Ovary (tissue), 7 donors: ENCODE measurements at regions not wholly inside any gene's neighbourhood (a gene's known extent, or its start where the extent isn't known, plus 50 kb on each side); places are given as distances from the start of the nearest gene placed in this dataset.

Source experiments
- DNase-seq, 5 donors: peaks; one replicate each; pipeline ENCODE4 v3.0.0-alpha.2; 2019 to 2020
- H3K27ac ChIP-seq, 2 donors: fragments of 200-600 bp; one replicate each; pipeline versions ENCODE4 v1.5.1 to v1.8.0; 2019 to 2022
- H3K27me3 ChIP-seq: fragments of 200-600 bp; one replicate; pipeline ENCODE4 v1.8.0; 2022
- H3K36me3 ChIP-seq: fragments of 200-600 bp; sonication (generic); one replicate; pipeline ENCODE4 v1.5.1; 2019
- H3K4me1 ChIP-seq: one replicate; pipeline ENCODE4 v1.8.1; 2013; ENCODE audit warnings: mild to moderate bottlenecking, moderate library complexity; ENCODE audit not compliant: insufficient read depth
- H3K4me3 ChIP-seq: fragments of 200-600 bp; sonication (generic); one replicate; pipeline ENCODE4 v1.5.1; 2017
- H3K9me3 ChIP-seq, 2 donors: fragments of 200-600 bp in 1 of 2; sonication (generic) in 1 of 2; one replicate each; pipeline versions ENCODE4 v1.5.1 to v1.8.1; 2013 to 2019; ENCODE audit warnings: mild to moderate bottlenecking in 1 of 2, moderate library complexity in 1 of 2
- EP300 ChIP-seq: sonication (generic); formaldehyde crosslinking; IDR thresholded peaks from one replicate; pipeline ENCODE4 v1.6.1; 2017; ENCODE audit warnings: antibody characterized with exemption
- POLR2A ChIP-seq: fragments of 450-650 bp; IDR thresholded peaks from one replicate; pipeline ENCODE4 v1.6.1; 2017; ENCODE audit warnings: antibody characterized with exemption, mild to moderate bottlenecking, moderate library complexity
- WGBS, 3 donors: extraction: QIAGEN DNeasy Blood & Tissue Kit in 1 of 3; methylation state at CpG; one replicate each; pipeline versions ENCODE4 v1.1.5 to v1.1.7; 2013 to 2017; 5-methylcytosine and 5-hydroxymethylcytosine counted together
- intact Hi-C, 4 donors: fragments of 100-400 bp; cut with DNase I; formaldehyde crosslinking; loops; one replicate each; pipeline versions ENCODE4 v1.11.0 to v1.15.1; 2022 to 2023
- TF ChIP-seq, protein P1 (sequence below), 3 donors: fragments of 450-650 bp in 2 of 3; fragments of 200-600 bp in 1 of 3; IDR thresholded peaks; one replicate each; pipeline versions ENCODE4 v1.5.1 to v1.8.0; 2016 to 2022; ENCODE audit warnings: antibody characterized with exemption in 3 of 3, mild to moderate bottlenecking in 1 of 3
- donor health status: DM: no; HTN: no; CAD: no; lungs with moderate emphysema.
- donor health status: DM: no; HTN: no; CAD: no.
- donor health status: Bipolar disorder and iron deficiency.
- donor health status: DM: no; HTN: no; CAD: no.
- donor health status: DM: yes; HTN: yes; CAD: no.

GRCh38 chr5:105263515-105263914, 1700.9 kb upstream of the NUDT12 start:
- H3K4me1 ChIP-seq = no peaks in the 10 kb centered on the region

DNA sequence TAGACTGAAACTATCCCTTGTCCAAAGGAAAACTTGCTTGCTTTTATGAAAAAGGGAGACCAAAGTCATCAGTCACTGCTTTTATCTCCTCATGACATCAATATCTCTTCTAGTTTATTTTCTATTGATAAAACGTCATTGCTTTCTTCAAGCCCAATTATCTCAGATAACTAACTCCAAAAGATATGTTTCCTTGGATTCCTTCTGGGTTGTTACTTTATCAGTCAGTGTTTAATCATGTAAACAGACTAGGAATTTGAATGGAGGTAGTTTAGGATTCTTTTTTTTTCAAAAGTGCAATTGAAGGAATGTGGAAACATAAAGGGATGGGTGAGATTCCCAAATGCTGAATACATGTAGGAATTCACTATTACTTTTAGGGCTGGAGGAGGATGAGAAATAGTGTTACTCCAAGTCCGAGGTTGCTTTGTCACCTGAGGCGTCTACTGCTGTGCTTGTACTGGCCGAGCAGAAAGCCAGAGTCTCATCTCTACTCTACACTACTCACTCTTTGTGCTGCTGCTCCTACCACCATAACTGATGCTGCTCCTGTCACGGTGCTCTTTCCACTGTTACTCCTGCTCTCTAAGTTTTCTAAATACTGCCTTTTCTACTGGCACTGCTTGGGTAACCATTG, 1697.1 kb upstream of the NUDT12 start:
- DNase-seq = no peak
- no peaks in the 10 kb centered on the region for H3K27me3 ChIP-seq
- WGBS, 3 donors = 69 to 73% (median 70%) methylated on average over 5 of the region's 5 CpGs
- no peaks in the 10 kb centered on the region for H3K4me1 ChIP-seq
- TF ChIP-seq POLR2A (no peak), EP300 (no peak)
- TF ChIP-seq, protein P1, sequence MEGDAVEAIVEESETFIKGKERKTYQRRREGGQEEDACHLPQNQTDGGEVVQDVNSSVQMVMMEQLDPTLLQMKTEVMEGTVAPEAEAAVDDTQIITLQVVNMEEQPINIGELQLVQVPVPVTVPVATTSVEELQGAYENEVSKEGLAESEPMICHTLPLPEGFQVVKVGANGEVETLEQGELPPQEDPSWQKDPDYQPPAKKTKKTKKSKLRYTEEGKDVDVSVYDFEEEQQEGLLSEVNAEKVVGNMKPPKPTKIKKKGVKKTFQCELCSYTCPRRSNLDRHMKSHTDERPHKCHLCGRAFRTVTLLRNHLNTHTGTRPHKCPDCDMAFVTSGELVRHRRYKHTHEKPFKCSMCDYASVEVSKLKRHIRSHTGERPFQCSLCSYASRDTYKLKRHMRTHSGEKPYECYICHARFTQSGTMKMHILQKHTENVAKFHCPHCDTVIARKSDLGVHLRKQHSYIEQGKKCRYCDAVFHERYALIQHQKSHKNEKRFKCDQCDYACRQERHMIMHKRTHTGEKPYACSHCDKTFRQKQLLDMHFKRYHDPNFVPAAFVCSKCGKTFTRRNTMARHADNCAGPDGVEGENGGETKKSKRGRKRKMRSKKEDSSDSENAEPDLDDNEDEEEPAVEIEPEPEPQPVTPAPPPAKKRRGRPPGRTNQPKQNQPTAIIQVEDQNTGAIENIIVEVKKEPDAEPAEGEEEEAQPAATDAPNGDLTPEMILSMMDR (IDR thresholded peaks at IDR 0.05) = no peak
- no peaks in the 10 kb centered on the region for H3K9me3 ChIP-seq
- no peaks in the 10 kb centered on the region for H3K36me3 ChIP-seq
- intact Hi-C loops = no loop called here
- H3K27ac ChIP-seq = no peak overlapping the region
- no peak overlapping the region for H3K4me3 ChIP-seq

More at GRCh38 chr5:105263515-105263914, 1700.9 kb upstream of the NUDT12 start:
- no peaks in the 10 kb centered on the region for H3K36me3 ChIP-seq
- no peak for DNase-seq
- no peaks in the 10 kb centered on the region for H3K27me3 ChIP-seq
- no peak overlapping the region for H3K27ac ChIP-seq
- TF ChIP-seq EP300 = no peak
- TF ChIP-seq, protein P1 (IDR thresholded peaks at IDR 0.05) = no peak
- no peak for TF ChIP-seq POLR2A
- H3K4me3 ChIP-seq = no peak overlapping the region
- no peaks in the 10 kb centered on the region for H3K9me3 ChIP-seq
- intact Hi-C loops = no loop called here
- WGBS, 3 donors = 55 to 71% (median 67%) methylated on average over 1 of the region's 1 CpG

- H3K4me1 ChIP-seq = no peaks in the 10 kb centered on the region
- no peaks in the 10 kb centered on the region for H3K9me3 ChIP-seq
- WGBS, 3 donors = 49 to 59% (median 55%) methylated on average over 3 of the region's 3 CpGs
- H3K27me3 ChIP-seq = no peaks in the 10 kb centered on the region
- no peaks in the 10 kb centered on the region for H3K36me3 ChIP-seq
- intact Hi-C loops = no loop called here
- H3K27ac ChIP-seq = no peak overlapping the region
- no peak overlapping the region for H3K4me3 ChIP-seq
- TF ChIP-seq, protein P1 (IDR thresholded peaks at IDR 0.05) = no peak
- TF ChIP-seq EP300 (no peak), POLR2A (no peak)
- DNase-seq = no peak
Measured at GRCh38 chr5:105238561-105238960, 1676.0 kb upstream of the NUDT12 start.

DNA sequence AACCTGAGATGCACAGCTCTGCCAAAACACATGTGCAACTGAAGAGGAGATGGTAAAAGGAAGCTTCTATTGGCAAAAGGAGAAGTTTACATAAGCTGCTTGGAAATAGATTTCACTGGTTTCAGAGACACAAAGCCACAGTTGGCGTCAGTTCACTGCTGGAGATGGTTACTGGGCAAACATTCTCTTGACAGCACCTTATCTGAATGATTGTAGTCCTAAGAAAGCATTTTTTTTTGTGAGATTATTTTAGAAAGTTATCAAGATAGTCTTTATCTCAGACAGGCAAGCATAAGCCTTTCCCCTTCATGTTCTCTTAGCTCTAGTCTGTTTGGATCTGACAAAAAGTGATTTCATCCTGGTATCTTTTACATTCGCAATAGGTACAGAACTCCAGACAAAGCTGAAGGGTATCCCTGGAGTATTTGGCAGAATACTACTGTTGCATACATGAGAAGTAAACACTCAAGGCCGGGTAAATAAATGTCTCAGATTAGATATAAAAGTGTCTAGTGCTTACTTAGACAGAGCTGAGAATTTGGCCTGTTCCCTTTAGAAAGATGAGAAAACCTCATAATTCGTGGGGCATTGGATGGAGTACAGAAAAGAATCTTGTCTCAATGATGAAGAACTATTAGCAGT, 1668.0 kb upstream of the NUDT12 start:
- H3K27ac ChIP-seq = no peak overlapping the region
- TF ChIP-seq POLR2A (no peak), EP300 (no peak)
- TF ChIP-seq, protein P1 (IDR thresholded peaks at IDR 0.05) = no peak
- intact Hi-C loops = no loop called here
- H3K27me3 ChIP-seq = no peaks in the 10 kb centered on the region
- no peaks in the 10 kb centered on the region for H3K36me3 ChIP-seq
- H3K4me3 ChIP-seq = no peak overlapping the region
- DNase-seq = no peak
- WGBS, 3 donors = 34 to 45% (median 40%) methylated on average over 4 of the region's 4 CpGs
- H3K9me3 ChIP-seq = no peaks in the 10 kb centered on the region
- no peaks in the 10 kb centered on the region for H3K4me1 ChIP-seq
